ENCODE measurements at regions not wholly inside any gene's neighbourhood (a gene's known extent, or its start where the extent isn't known, plus 50 kb on each side); places are given as distances from the start of the nearest gene placed in this dataset.

DNA sequence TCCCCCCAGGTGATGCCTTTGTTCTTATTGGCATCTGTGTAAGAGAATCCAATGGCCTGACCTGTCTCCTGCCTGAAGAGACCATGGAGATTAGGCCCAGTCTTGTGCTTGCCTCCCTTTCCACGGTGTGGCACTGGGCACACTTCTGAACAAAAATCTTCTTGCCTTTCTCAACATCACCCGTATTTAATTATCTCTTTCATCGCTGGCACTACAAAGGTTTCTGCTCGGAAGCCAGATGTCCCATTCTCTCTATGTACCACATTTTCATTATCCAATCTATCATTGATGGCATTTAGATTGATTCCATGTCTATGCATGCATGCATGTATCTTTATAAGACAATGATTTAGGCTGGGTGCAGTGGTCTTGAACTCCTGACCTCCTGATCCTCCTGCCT lies 74.3 kb downstream of the SLC25A15 start:
- no peaks in the 10 kb centered on the region for H3K4me1 ChIP-seq (ENCODE audit: insufficient read depth, insufficient read length)
- H3K27me3 ChIP-seq (ENCODE audit: insufficient read depth, insufficient read length), result no peaks in the 10 kb centered on the region
- TF ChIP-seq YY1 (IDR thresholded peaks at IDR 0.05; ENCODE audit: insufficient read depth, insufficient read length) (no peak), SUZ12 (IDR thresholded peaks at IDR 0.05; ENCODE audit: extremely low read depth, insufficient read depth, insufficient read length) (no peak), ZNF274 (IDR thresholded peaks at IDR 0.05; ENCODE audit: low read depth, low read length) (no peak)
- H3K9ac ChIP-seq (ENCODE audit: insufficient read length, low read depth), result no peak overlapping the region
- no peak for DNase-seq (ENCODE audit: low read depth, low spot score)
- H3K9me3 ChIP-seq (ENCODE audit: insufficient read depth, low read length), result no peaks in the 10 kb centered on the region
- no peak overlapping the region for H3K4me3 ChIP-seq (ENCODE audit: insufficient read length, low read depth)
- H3K36me3 ChIP-seq (ENCODE audit: insufficient read depth, insufficient read length, low read length), result no peaks in the 10 kb centered on the region

DNA sequence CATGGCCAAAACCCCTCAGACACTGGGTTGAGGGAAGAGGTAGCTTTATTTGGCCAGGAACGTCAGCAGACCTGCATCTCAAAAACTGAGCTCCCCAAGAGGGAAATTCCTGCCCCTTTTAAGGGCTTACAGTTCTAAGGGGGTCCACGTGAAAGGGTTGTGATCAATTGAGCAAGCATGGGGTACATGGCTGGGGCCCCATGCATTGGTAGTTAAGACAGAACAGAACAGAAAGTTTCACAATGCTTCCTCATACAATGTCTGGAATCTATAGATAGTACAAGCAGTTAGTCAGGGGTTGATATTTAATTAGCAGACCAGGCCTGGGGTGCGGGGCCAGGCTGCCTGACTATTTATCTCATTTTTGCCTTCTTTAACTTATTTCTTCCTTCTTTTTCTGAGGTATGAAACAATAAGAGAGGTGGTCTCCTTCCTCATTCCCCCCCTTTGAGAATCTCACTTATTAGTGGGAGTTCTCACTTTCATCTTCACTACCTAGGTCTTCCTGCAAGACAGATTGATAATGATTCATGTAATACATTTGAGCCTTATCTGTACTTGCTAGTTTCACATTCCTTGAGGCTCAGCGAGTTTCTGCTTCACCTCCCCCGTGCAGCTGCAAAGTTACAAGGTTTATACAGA lies 84.8 kb downstream of the SLC25A15 start:
- Histone ChIP-seq H3K27me3 (ENCODE audit: insufficient read depth, insufficient read length) (no peaks in the 10 kb centered on the region), H3K36me3 (ENCODE audit: insufficient read depth, insufficient read length, low read length) (no peaks in the 10 kb centered on the region), H3K9me3 (ENCODE audit: insufficient read depth, low read length) (peaks cover 47% of the 10 kb centered on the region; the same call in 1 of the 2 replicates), H3K9ac (ENCODE audit: insufficient read length, low read depth) (no peak overlapping the region), H3K4me3 (ENCODE audit: insufficient read length, low read depth) (no peak overlapping the region), H3K4me1 (ENCODE audit: insufficient read depth, insufficient read length) (no peaks in the 10 kb centered on the region)
- DNase-seq (ENCODE audit: low read depth, low spot score), result no peak
- TF ChIP-seq YY1 (IDR thresholded peaks at IDR 0.05; ENCODE audit: insufficient read depth, insufficient read length), result no peak
- peak; percentile 51; the same call in 1 of the 2 replicates for TF ChIP-seq ZNF274 (IDR thresholded peaks at IDR 0.05; ENCODE audit: low read depth, low read length)
- TF ChIP-seq SUZ12 (IDR thresholded peaks at IDR 0.05; ENCODE audit: extremely low read depth, insufficient read depth, insufficient read length), result no peak

DNA sequence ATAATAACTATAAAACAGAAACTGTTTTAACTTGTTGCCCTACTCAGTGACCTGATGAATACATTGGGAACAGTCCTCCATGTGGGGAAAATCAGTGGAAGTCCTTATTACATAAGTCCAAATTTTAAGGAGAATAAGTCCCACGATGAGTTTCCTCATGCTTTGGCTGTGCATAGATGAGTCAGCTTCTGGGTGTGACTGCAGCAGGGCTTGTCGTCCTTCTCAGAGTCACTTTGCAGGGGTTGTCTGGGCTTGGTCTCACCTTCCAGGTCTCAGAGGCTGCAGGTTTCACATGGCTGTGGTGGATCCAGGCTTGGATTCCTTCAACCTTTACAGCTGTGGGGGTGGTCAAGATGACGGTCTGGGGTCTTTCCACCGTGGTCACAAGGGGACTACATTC lies 85.6 kb downstream of the SLC25A15 start:
- DNase-seq (ENCODE audit: low read depth, low spot score), result no peak
- no peaks in the 10 kb centered on the region for H3K36me3 ChIP-seq (ENCODE audit: insufficient read depth, insufficient read length, low read length)

DNA sequence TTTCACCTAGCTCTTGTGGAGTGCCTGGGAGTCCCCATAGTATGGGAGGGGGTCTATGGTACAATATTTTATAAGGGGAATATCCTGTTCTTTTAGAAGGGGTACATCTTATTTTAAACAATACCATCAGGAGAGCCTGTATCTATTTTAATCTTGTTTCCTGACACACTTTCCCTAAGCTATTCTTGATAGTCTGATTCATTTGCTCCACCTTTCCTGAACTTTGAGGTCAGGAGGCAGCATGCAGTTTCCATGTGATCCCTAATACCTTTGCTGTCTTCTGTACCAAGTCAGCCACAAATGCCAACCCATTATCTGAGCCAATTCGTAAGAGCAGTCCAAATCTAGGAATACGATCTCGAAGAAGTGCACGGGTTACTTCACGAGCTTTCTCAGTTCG lies 86.2 kb downstream of the SLC25A15 start:
- Histone ChIP-seq H3K4me1 (ENCODE audit: insufficient read depth, insufficient read length) (no peaks in the 10 kb centered on the region), H3K9me3 (ENCODE audit: insufficient read depth, low read length) (peaks cover 50% of the 10 kb centered on the region; the same call in 1 of the 2 replicates), H3K4me3 (ENCODE audit: insufficient read length, low read depth) (no peak overlapping the region), H3K27me3 (ENCODE audit: insufficient read depth, insufficient read length) (no peaks in the 10 kb centered on the region), H3K9ac (ENCODE audit: insufficient read length, low read depth) (no peak overlapping the region), H3K36me3 (ENCODE audit: insufficient read depth, insufficient read length, low read length) (no peaks in the 10 kb centered on the region)
- no peak for TF ChIP-seq ZNF274 (IDR thresholded peaks at IDR 0.05; ENCODE audit: low read depth, low read length)
- TF ChIP-seq SUZ12 (IDR thresholded peaks at IDR 0.05; ENCODE audit: extremely low read depth, insufficient read depth, insufficient read length), result no peak
- TF ChIP-seq YY1 (IDR thresholded peaks at IDR 0.05; ENCODE audit: insufficient read depth, insufficient read length), result no peak
- no peak for DNase-seq (ENCODE audit: low read depth, low spot score)

More for the DNA sequence above, 85.6 kb downstream of the SLC25A15 start:
- Histone ChIP-seq H3K4me3 (ENCODE audit: insufficient read length, low read depth) (no peak overlapping the region), H3K9me3 (ENCODE audit: insufficient read depth, low read length) (peaks cover 48% of the 10 kb centered on the region; the same call in 1 of the 2 replicates), H3K4me1 (ENCODE audit: insufficient read depth, insufficient read length) (no peaks in the 10 kb centered on the region), H3K27me3 (ENCODE audit: insufficient read depth, insufficient read length) (no peaks in the 10 kb centered on the region), H3K9ac (ENCODE audit: insufficient read length, low read depth) (no peak overlapping the region)
- no peak for TF ChIP-seq SUZ12 (IDR thresholded peaks at IDR 0.05; ENCODE audit: extremely low read depth, insufficient read depth, insufficient read length)
- TF ChIP-seq ZNF274 (IDR thresholded peaks at IDR 0.05; ENCODE audit: low read depth, low read length), result no peak
- no peak for TF ChIP-seq YY1 (IDR thresholded peaks at IDR 0.05; ENCODE audit: insufficient read depth, insufficient read length)

DNA sequence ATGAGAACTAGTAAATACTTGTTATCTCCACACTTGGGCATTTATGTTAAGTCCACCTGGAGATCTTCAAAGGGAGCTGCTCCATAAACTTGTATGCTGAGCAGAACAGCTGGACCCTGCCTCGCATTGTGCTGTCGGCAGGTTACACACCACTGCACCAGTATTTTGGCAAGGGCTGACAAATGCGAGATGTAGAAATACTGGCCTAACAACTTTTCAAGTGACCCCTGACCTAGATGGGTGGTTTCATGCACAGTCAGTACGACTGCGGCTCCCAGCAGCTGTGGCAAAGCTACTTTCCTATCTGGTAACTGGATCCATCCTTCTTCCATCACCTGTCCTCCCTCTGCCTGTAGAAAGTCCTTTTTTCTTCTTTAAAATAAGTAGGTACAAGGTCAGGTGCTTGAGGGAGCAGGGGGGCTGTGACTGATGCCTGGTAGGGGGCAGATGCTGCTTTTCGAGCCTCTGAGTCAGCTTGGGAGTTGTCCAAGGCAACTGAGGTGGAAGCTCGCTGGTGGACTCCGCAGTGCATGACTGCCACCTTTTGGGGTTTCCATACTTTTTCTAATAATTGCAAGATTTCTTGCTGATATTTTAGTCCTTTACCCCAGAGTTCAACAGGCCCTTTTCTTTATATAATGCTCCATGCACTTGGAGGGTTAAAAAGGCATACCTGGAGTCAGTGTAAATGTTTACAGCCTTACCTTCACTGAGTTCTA lies 86.8 kb downstream of the SLC25A15 start:
- TF ChIP-seq SUZ12 (IDR thresholded peaks at IDR 0.05; ENCODE audit: extremely low read depth, insufficient read depth, insufficient read length) (no peak), YY1 (IDR thresholded peaks at IDR 0.05; ENCODE audit: insufficient read depth, insufficient read length) (no peak), ZNF274 (IDR thresholded peaks at IDR 0.05; ENCODE audit: low read depth, low read length) (no peak)
- peaks cover 50% of the 10 kb centered on the region; the same call in 1 of the 2 replicates for H3K9me3 ChIP-seq (ENCODE audit: insufficient read depth, low read length)
- H3K27me3 ChIP-seq (ENCODE audit: insufficient read depth, insufficient read length), result no peaks in the 10 kb centered on the region
- H3K4me3 ChIP-seq (ENCODE audit: insufficient read length, low read depth), result no peak overlapping the region
- H3K36me3 ChIP-seq (ENCODE audit: insufficient read depth, insufficient read length, low read length), result no peaks in the 10 kb centered on the region
- no peak overlapping the region for H3K9ac ChIP-seq (ENCODE audit: insufficient read length, low read depth)
- no peak for DNase-seq (ENCODE audit: low read depth, low spot score)
- H3K4me1 ChIP-seq (ENCODE audit: insufficient read depth, insufficient read length), result no peaks in the 10 kb centered on the region

DNA sequence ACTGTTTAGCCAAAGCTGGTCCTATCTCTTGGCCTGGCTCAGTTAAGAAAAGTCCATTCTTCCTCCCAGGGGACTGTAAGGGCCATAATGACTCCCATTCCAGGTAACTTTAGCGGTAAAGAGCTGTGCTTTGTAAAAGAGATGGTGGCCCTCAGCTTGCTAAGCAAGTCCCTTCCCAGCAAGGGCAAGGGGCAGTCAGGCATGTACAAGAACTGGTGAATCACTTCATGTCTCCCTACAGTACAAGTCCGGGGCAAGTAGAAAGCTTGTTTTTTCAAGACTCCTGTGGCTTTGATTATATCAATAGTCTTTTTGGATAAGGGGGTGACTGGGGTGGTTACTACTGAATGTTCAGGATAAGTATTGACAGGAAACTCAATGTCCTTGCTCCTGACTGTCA lies 88.9 kb downstream of the SLC25A15 start:
- Histone ChIP-seq H3K27me3 (ENCODE audit: insufficient read depth, insufficient read length) (no peaks in the 10 kb centered on the region), H3K9me3 (ENCODE audit: insufficient read depth, low read length) (peaks cover 35% of the 10 kb centered on the region; the same call in 1 of the 2 replicates), H3K4me3 (ENCODE audit: insufficient read length, low read depth) (no peak overlapping the region), H3K36me3 (ENCODE audit: insufficient read depth, insufficient read length, low read length) (no peaks in the 10 kb centered on the region), H3K9ac (ENCODE audit: insufficient read length, low read depth) (no peak overlapping the region), H3K4me1 (ENCODE audit: insufficient read depth, insufficient read length) (no peaks in the 10 kb centered on the region)
- no peak for DNase-seq (ENCODE audit: low read depth, low spot score)
- TF ChIP-seq YY1 (IDR thresholded peaks at IDR 0.05; ENCODE audit: insufficient read depth, insufficient read length), result no peak
- TF ChIP-seq SUZ12 (IDR thresholded peaks at IDR 0.05; ENCODE audit: extremely low read depth, insufficient read depth, insufficient read length), result no peak
- TF ChIP-seq ZNF274 (IDR thresholded peaks at IDR 0.05; ENCODE audit: low read depth, low read length), result no peak

DNA sequence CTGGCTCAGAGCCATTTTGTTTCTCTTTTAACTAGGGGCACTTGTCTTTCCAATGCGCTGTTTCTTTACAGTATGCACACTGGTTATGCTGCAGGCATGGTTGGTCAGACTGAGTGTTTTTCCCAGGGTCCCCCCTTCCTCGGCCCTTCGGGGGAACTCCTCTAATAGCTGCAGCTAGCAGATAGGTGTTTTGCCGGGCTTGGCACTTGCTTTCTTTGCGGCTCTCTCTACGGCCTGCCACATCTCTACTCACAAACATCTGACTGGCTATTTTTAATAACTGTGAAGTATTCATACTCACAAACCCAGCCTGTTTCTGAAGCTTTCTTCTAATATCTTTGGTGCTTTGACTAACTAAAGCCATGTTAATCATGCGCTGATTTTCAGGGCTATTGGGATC lies 89.4 kb downstream of the SLC25A15 start:
- H3K27me3 ChIP-seq (ENCODE audit: insufficient read depth, insufficient read length), result no peaks in the 10 kb centered on the region
- no peak overlapping the region for H3K4me3 ChIP-seq (ENCODE audit: insufficient read length, low read depth)
- TF ChIP-seq ZNF274 (IDR thresholded peaks at IDR 0.05; ENCODE audit: low read depth, low read length), result no peak
- TF ChIP-seq SUZ12 (IDR thresholded peaks at IDR 0.05; ENCODE audit: extremely low read depth, insufficient read depth, insufficient read length), result no peak
- no peak for TF ChIP-seq YY1 (IDR thresholded peaks at IDR 0.05; ENCODE audit: insufficient read depth, insufficient read length)
- H3K9ac ChIP-seq (ENCODE audit: insufficient read length, low read depth), result no peak overlapping the region
- peaks cover 30% of the 10 kb centered on the region; the same call in 1 of the 2 replicates for H3K9me3 ChIP-seq (ENCODE audit: insufficient read depth, low read length)
- H3K36me3 ChIP-seq (ENCODE audit: insufficient read depth, insufficient read length, low read length), result no peaks in the 10 kb centered on the region
- DNase-seq (ENCODE audit: low read depth, low spot score), result no peak
- no peaks in the 10 kb centered on the region for H3K4me1 ChIP-seq (ENCODE audit: insufficient read depth, insufficient read length)
